Superior temporal gyrus (tissue), 1 donor: ENCODE measurements at regions not wholly inside any gene's neighbourhood (a gene's known extent, or its start where the extent isn't known, plus 50 kb on each side); places are given as distances from the start of the nearest gene placed in this dataset.
"Not testable (repeated sequence)": the region's sequence is repeated elsewhere in the genome, so short reads cannot be mapped to it uniquely, and the experiment has no call there.

ENCODE experiments used
- DNase-seq: peaks from one replicate; pipeline ENCODE4 v3.0.0-alpha.2; 2016; ENCODE audit errors: extremely low spot score

- no peak for DNase-seq
Measured at GRCh38 chr6:119818876-119819275, 469.3 kb upstream of the MAN1A1 start.

GRCh38 chr6:119814609-119815400, 465.2 kb upstream of the MAN1A1 start:
- DNase-seq, result no peak

GRCh38 chr6:119802464-119802863, 452.9 kb upstream of the MAN1A1 start:
- no peak for DNase-seq

- no peak for DNase-seq
Measured at GRCh38 chr6:119801056-119801455, 451.5 kb upstream of the MAN1A1 start.

- no peak for DNase-seq
Measured at GRCh38 chr6:119800526-119800925, 451.0 kb upstream of the MAN1A1 start.

GRCh38 chr6:119799596-119800509, 450.3 kb upstream of the MAN1A1 start:
- no peak for DNase-seq

GRCh38 chr6:119791736-119792135, 442.2 kb upstream of the MAN1A1 start:
- no peak for DNase-seq

- DNase-seq, result no peak
Measured at GRCh38 chr6:119781365-119781764, 431.8 kb upstream of the MAN1A1 start.

- no peak for DNase-seq
Measured at GRCh38 chr6:119768201-119768600, 418.6 kb upstream of the MAN1A1 start.

- no peak for DNase-seq
Measured at GRCh38 chr6:119764927-119765681, 415.5 kb upstream of the MAN1A1 start.

- DNase-seq, result no peak
Measured at GRCh38 chr6:119760046-119760445, 410.5 kb upstream of the MAN1A1 start.

GRCh38 chr6:119758385-119758784, 408.8 kb upstream of the MAN1A1 start:
- DNase-seq, result no peak

GRCh38 chr6:119757467-119757866, 407.9 kb upstream of the MAN1A1 start:
- no peak for DNase-seq

- DNase-seq, result no peak
Measured at GRCh38 chr6:119749335-119749734, 399.8 kb upstream of the MAN1A1 start.

- DNase-seq, result not testable (repeated sequence)
Measured at GRCh38 chr6:119748535-119748934, 399.0 kb upstream of the MAN1A1 start.

- peak; percentile 70 for DNase-seq
Measured at GRCh38 chr6:119742188-119742803, 392.7 kb upstream of the MAN1A1 start.

GRCh38 chr6:119739769-119740168, 390.2 kb upstream of the MAN1A1 start:
- peak; percentile 41 for DNase-seq

- no peak for DNase-seq
Measured at GRCh38 chr6:119738425-119738824, 388.9 kb upstream of the MAN1A1 start.

- no peak for DNase-seq
Measured at GRCh38 chr6:119736296-119737021, 386.9 kb upstream of the MAN1A1 start.

GRCh38 chr6:119735530-119735929, 386.0 kb upstream of the MAN1A1 start:
- DNase-seq, result no peak

- no peak for DNase-seq
Measured at GRCh38 chr6:119734227-119734626, 384.7 kb upstream of the MAN1A1 start.
